ENCODE measurements at regions not wholly inside any gene's neighbourhood (a gene's known extent, or its start where the extent isn't known, plus 50 kb on each side); places are given as distances from the start of the nearest gene placed in this dataset.

- Histone ChIP-seq H3K27me3 (no peaks in the 10 kb centered on the region), H3K4me1 (no peaks in the 10 kb centered on the region), H3K27ac (no peak overlapping the region), H3K4me3 (no peak overlapping the region), H3K36me3 (ENCODE audit: low read depth, missing control alignments) (no peaks in the 10 kb centered on the region), H3K9me3 (no peaks in the 10 kb centered on the region)
- intact Hi-C loops (cut with DNase I; ENCODE audit: low total_unique reads), result no loop called here
- no peak for TF ChIP-seq POLR2A (IDR thresholded peaks at IDR 0.05)
- TF ChIP-seq, protein P1, sequence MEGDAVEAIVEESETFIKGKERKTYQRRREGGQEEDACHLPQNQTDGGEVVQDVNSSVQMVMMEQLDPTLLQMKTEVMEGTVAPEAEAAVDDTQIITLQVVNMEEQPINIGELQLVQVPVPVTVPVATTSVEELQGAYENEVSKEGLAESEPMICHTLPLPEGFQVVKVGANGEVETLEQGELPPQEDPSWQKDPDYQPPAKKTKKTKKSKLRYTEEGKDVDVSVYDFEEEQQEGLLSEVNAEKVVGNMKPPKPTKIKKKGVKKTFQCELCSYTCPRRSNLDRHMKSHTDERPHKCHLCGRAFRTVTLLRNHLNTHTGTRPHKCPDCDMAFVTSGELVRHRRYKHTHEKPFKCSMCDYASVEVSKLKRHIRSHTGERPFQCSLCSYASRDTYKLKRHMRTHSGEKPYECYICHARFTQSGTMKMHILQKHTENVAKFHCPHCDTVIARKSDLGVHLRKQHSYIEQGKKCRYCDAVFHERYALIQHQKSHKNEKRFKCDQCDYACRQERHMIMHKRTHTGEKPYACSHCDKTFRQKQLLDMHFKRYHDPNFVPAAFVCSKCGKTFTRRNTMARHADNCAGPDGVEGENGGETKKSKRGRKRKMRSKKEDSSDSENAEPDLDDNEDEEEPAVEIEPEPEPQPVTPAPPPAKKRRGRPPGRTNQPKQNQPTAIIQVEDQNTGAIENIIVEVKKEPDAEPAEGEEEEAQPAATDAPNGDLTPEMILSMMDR (IDR thresholded peaks at IDR 0.05), result no peak
- DNase-seq, result no peak
- 83 to 87% methylated on average over 8 to 9 of the region's 9 CpGs for WGBS, 2 donors
Measured at GRCh38 chr13:112153364-112153763, 86.4 kb downstream of the SOX1 start.

DNA sequence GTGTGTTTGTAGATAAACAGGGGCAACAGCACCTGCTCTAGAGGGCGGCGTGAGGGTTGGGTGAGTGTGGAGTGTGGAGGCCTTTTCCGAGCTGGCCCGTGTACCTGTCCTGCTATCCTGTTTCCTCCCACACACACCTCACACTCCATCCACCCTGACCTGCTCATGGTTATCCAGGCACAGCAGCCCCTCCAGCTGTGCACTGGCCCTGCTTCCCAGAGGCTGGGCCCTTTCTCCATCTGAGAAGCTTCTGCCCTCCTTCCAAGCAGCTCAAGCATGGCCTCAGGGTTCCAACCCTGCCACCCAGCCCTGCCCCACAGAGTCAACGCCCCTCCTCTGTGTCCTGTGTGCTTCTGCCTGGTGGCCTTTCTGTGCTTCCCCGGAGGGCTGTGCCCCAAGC lies 86.9 kb downstream of the SOX1 start:
- no peaks in the 10 kb centered on the region for H3K36me3 ChIP-seq (ENCODE audit: low read depth, missing control alignments)
- H3K4me1 ChIP-seq, result no peaks in the 10 kb centered on the region
- H3K4me3 ChIP-seq, result no peak overlapping the region
- WGBS, 2 donors, result 69 to 83% methylated on average over 6 of the region's 6 CpGs
- intact Hi-C loops (cut with DNase I; ENCODE audit: low total_unique reads), result no loop called here
- no peak overlapping the region for H3K27ac ChIP-seq
- H3K27me3 ChIP-seq, result no peaks in the 10 kb centered on the region
- H3K9me3 ChIP-seq, result no peaks in the 10 kb centered on the region
- DNase-seq, result no peak
- TF ChIP-seq, protein P1 (IDR thresholded peaks at IDR 0.05), result no peak
- no peak for TF ChIP-seq POLR2A (IDR thresholded peaks at IDR 0.05)

GRCh38 chr13:112154301-112155060 lies 87.5 kb downstream of the SOX1 start:
- Histone ChIP-seq H3K9me3 (no peaks in the 10 kb centered on the region), H3K36me3 (ENCODE audit: low read depth, missing control alignments) (no peaks in the 10 kb centered on the region), H3K27me3 (no peaks in the 10 kb centered on the region), H3K27ac (no peak overlapping the region), H3K4me3 (no peak overlapping the region), H3K4me1 (no peaks in the 10 kb centered on the region)
- WGBS, 2 donors, result 81 to 86% methylated on average over 12 to 14 of the region's 14 CpGs
- no peak for DNase-seq
- TF ChIP-seq POLR2A (IDR thresholded peaks at IDR 0.05), result no peak
- TF ChIP-seq, protein P1 (IDR thresholded peaks at IDR 0.05), result no peak
- intact Hi-C loops (cut with DNase I; ENCODE audit: low total_unique reads), result no loop called here

DNA sequence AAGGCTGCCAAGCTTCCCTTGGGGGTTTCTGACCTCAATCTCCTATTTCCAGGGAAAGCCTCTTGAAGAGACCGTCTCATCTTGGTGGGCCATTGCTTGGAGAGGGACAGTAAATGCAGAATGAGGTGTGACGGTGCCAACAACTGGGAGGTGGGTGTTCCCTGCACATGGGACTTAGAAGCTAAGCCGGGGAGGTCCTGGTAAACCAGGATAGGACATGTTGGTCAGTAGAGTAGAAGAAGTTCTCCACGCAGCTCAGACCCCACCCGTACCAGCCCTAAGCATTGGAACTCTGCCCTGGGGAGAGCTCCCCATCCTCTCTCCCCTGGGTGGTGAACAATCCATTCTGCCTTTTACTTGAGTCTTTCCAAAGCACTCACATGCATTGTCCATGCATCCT lies 92.0 kb downstream of the SOX1 start:
- no peak overlapping the region for H3K27ac ChIP-seq
- DNase-seq, result no peak
- H3K4me1 ChIP-seq, result no peaks in the 10 kb centered on the region
- no peaks in the 10 kb centered on the region for H3K9me3 ChIP-seq
- 79 to 85% methylated on average over 3 to 5 of the region's 5 CpGs for WGBS, 2 donors
- intact Hi-C loops (cut with DNase I; ENCODE audit: low total_unique reads), result no loop called here
- TF ChIP-seq, protein P1 (IDR thresholded peaks at IDR 0.05), result no peak
- no peak for TF ChIP-seq POLR2A (IDR thresholded peaks at IDR 0.05)
- no peak overlapping the region for H3K4me3 ChIP-seq
- no peaks in the 10 kb centered on the region for H3K36me3 ChIP-seq (ENCODE audit: low read depth, missing control alignments)
- no peaks in the 10 kb centered on the region for H3K27me3 ChIP-seq

Measured in testis (tissue), 2 donors.